Lung microvascular endothelial cell (primary cell): ENCODE measurements at regions not wholly inside any gene's neighbourhood (a gene's known extent, or its start where the extent isn't known, plus 50 kb on each side); places are given as distances from the start of the nearest gene placed in this dataset.

Source experiments
- DNase-seq, 2 donors: peaks; one replicate each; pipeline versions ENCODE4 v3.0.0 to v3.0.0-alpha.2; 2010; ENCODE audit warnings: low read depth in 2 of 2

DNA sequence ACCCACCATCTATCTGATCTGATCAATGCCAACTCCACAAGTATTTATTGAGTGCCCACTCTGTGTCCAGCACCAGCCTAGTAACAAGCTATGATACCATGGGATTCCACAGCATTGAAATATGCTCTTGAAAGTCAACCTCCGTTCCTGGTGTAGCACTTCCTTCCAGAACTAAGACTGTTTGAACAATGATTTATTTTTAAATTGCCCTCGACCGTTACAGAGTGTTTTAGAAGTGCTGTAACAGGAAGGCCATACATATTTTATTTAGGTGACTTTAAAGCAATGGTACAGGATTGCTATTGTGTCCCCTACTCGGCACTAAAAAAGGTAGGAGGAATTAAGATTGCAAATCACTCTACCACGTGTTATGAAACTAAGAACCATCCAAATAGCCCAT, 225.6 kb downstream of the TEX36 start:
- DNase-seq = no peak

DNA sequence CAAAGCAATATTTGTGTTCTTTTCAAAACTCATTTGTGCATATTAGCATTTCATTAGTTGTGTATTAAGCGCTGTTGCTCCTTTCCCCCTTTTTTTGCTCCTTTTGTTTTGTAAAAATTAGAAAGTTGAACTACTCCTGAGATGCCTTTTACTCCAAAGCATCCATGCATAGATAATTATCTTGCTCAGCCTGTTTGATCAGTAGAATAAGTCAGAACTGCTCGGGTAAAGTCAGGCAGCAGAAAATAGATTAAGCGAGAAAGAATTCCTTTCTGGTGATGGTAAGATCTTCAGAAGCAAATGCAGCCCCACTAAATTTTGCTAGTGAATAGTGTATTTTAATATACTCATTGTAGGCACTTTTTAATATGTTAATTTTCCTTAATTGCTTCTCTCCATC, 227.1 kb downstream of the TEX36 start:
- DNase-seq = no peak

DNA sequence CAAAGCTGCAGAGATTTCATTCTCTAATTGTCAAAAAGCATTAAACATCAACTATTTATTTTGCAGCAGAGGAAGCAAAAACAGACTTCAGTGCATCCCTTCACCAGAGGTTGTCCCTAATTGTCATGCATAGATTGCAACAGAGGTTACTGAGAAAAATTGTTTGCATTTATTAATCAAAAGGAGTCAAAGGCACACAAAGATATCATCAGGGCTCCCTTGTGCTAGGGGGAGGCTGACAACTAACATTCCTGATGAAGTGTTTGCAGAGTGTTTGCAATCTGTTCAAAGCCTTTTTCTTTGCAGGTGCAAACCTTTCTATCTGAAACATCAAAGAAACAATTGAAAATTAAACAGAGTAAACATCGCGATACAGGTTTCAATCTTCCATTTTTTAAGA, 227.5 kb downstream of the TEX36 start:
- DNase-seq = no peak

DNA sequence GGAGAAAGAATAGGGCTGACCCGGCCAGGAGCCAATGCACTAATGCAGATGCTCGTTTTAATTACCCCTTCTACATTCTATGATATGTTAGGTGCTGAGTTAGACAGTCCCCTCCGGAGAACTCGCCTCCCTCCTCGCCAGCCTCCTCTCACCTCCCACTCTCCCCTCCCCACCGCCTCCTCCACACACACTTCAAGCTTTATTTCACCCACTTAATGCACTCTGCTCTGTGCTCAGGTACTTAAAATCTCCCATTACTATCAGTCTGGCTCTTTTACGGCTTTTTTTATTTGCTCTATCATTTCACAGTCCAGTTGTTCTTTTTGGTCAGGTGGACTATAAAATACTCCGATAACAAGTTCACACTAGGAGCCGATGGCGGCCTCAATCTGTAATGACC, 231.6 kb downstream of the TEX36 start:
- no peak for DNase-seq

DNA sequence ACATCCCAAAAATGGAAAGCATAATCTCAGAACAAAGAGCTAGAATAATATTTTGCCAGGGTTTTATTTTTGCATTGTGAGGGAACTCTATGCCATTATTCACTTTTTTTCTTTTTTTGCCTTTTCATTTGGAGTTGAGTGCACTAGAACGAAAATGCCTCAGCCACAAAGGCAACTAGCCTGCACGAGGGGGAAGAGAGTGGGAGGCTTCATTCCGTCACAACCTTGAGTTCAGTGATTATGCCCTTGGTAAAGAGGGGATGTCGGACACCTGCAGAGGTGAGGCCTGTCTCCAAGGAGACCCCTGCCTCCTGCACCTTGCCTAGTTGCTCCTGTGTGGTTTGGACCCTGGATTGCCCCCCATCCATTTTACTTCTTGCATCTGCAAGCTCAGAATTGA, 232.7 kb downstream of the TEX36 start:
- DNase-seq = no peak

DNA sequence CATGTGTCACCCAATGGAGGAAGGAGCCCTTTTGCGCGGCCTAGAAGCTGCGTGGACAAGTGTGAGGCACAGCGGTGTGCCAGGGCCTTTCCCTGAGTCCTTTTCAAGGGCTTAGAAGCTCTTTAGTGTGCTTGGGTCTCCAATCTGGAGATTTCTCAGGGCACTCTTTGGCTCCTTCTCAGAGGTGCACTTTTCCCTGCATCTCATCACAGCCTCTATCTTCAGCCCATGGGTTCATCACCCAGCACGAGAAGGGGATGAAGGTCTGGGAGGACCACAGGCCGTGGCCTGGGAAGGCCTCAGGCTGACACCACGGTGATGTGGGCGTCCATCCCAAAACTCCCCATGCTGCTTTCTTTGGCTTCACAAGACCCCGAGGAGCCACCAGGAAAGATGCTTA, 233.4 kb downstream of the TEX36 start:
- no peak for DNase-seq

DNA sequence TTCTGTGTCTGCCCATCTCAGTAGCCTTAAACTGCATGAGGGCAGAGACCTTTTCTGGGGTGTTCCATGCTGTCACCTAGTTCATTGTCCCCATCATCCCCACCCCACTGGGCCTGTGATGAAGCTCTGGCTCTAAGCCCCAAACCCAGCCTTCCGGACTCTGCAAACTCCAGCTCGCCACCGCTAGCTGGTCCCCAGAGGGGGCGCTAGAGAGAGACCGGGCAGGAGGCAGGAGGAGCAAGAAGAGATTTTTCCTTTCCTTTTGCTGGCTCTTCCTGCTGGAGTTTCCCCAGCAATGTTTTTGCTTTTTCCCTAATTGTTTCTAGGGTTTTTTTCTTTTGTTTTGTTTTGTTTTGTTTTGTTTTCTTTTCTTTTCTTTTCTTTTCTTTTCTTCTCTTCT, 234.4 kb downstream of the TEX36 start:
- peak; percentile 19 to 40 for DNase-seq

DNA sequence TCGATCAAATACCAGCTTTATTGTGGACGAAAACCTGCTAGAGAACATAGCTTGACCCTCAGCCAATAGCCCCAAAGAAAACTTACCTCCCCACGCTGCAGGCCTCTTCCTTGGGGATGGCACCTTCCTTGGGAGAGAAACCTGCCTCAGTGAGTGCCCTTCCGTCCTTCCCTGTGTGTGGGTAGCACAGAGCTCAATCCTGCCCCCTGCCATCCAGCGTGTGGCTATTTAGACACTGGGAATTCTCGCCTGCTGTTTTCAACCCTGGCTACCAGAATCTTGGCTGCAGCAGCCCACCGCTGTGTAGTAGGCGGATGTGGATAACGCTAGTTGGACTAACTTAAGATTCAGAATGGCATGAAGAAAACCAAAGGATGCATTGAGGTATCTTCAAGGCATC, 238.2 kb downstream of the TEX36 start:
- DNase-seq = no peak

DNA sequence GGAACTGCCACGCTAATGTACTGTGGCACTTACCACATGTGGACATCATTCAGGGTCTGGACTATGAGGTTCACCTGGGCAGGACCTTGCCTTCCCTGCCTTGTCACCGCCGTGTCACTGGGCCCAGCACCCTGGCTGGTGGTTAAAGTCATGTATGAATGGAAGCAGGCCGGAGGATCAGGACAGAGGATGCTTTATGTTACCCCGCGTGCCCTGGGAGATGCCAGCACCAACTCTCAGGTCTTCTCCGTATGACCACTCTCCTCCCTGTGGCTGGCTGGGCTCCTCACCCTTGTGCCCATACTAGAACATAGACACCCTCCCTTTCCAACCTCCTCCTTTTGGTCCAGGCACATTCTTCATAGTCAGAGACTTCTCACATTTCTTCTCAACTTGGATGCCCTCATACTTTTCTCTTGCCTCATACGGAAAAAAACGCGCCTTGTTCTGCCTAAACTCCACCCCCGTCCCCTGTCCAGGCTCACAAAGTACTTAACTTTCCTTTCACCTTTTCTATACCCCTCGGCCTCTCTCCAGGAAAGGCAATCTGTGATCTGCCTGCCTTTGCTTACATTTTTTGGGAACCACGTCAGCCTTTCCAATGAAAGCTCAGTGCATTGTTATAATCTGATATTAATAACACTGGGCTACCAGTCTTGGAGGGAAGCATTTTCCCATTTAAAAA, 240.0 kb downstream of the TEX36 start:
- DNase-seq = no peak

DNA sequence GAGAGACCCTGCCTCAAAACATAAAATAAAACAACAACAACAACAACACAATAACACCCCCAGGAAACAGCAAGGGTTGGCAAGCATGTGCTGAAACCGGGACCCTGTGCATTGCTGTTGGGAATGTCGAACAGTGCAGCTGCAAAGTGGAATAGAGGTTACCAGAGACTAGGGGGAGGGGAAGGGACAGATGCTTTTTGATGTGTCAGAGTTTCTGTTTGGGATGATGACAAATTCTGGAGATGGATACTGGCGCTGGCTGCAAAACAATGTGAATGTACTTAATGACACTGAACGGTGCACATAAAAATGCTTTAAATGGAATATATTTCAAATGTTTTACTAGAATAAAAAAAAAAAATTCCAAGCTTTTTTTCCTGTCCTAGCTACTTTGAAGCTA, 241.8 kb downstream of the TEX36 start:
- DNase-seq = no peak

DNA sequence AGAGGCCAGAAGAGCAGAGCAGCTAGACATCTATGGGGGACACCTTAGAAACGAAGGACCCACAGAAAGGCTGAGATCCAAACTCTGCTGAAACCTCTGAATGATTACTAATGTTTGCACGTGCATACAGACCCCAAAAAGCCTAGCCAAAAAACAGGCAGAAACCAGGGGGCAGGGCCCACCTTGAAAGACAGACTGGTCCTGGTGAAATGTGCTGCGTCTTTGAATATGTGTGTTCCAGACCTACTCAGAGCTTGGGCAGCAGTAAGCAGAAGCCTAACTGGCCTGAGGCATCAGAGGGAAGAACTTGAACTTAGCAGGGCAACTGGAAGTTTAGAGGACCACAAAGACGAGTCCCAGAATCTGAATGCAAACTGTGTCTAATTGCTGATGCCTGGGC, 251.8 kb downstream of the TEX36 start:
- no peak for DNase-seq

DNA sequence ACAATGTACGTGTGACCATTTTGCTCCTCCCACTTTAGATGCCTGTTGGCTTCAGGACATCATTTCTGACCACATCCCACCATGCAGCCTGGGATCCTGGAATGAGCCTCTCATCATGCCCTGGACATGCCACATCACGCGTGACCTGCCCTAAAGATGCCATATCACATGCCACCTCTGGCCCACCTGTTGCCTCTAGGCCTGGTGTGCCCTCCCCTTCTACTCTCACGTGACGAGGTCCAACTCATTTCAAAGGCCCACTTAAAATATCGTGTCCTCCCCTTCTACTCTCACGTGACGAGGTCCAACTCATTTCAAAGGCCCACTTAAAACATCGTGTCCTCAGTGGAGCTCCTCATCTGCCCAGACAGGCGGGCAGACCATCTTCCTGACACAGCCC, 254.9 kb downstream of the TEX36 start:
- DNase-seq = no peak

DNA sequence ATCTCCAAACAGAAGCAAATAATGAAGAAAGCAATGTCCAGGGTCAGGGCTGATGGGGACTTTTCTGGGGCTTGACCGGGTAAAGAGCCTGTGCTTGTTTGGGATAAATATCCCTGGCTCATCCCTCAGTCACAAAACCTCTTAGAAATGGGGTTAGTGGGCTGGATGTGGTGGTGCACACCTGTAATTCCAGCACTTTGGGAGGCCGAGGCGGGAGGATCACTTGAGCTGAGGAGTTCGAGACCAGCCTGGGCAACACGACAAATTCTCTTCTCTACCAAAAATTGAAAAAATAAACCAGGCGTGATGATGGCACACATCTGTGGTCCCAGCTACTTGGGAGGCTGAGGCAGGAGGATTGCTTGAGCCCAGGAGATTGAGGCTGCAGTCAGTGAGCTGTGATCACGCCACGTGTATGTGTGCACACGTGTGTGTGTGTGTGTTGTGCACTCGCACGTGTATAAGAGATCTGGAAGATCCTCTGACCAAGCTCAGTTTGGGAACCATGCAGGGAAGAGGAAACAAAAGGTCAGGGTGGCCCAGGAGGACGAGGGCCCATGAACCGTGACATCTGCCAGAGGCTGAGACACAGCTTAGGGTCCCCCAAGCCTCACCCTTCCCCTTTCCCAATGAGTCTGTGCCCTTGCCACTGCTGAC, 258.6 kb downstream of the TEX36 start:
- no peak for DNase-seq

DNA sequence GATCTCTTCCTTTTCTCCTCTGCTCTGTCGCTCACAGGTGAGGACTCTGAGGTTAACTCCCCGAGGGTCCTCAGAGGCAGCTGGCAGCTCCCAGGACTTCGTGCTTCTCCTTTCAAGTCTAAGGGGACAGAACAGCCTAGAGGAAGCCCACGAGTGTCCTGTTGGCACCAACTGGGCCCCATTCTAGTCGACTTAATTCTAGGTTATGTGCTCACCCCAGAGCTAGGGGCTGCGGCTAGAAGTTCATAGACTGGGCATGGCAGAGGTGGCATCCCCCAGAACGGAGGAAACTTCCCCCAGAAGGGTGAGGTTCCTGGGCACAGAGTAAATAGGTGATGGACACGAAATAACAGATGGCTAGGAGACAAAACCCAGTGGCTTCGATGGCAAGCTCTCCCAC, 259.4 kb downstream of the TEX36 start:
- DNase-seq = no peak

DNA sequence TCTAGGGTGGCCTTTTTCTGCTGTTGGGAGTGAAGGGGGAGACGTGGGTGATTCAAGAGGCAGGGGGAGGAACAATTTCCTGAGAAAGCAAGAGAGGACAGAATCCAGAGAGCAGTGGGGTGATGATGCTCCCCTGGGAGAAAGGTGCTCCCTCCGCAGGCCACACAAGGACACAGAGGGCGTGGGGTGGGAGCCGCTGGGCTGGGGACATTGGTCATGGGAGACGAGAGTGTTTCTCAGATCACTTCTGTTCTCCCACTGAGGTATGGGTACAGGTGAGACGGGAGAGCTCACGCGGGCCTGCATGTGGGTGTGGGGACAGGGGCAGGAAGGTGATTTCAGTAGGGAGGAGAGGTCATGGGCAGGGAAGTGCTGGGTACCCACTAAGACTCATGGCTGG, 259.5 kb upstream of the CTBP2 start:
- DNase-seq = no peak

DNA sequence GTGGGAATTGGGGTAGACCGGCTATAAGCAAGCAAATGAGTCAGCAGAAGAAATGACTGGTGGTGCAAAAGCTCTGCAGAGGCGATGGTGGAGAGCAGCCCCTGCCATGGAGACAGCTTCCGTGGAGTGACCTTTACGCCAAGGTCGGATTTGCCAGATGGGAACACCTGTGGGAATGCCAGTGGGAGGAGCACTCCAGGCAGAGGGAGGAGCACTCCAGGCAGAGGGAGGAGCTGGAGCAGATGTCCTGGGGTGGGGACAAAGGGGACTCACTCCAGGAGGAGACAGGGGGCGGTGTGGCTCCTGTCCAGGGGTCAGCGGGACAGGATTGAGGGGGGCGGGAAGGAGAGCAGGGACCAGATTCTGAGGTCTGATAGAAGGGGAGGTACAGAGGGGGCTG, 258.8 kb upstream of the CTBP2 start:
- DNase-seq = no peak

DNA sequence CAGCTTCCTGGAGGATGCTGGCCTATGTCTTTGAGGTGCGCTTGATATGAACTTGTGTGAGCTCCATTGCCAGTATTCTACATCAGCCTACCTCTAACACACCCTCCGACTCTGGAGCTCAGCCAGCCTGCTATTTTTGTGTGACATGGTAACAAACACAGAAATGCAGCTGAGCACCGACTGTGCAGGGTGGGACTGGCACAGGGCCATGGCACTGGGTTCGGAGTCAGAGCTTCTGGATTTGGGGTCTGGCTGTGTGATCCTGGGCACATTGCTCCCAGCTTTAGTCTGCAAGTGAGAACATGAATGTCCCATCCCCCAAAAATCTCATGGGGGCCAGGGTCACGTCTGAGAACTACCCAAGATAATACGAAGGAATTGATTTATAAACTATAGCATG, 257.2 kb upstream of the CTBP2 start:
- DNase-seq = no peak

DNA sequence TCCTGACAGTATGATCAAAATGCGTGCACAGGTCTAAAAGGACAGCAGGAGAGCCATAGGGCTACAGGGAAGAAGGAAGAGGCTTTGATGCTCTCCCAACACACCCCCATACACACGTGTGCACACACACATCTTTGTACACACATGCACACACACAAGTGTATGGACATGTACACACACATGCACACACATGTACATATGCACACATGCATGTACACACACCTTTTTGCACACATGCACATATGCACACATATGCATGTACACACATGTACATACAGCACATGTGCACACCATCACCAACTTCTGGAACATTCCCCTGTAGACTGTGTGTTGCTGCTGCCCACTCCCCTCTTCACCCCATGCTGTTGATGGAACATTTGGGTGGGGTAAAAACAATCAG, 255.6 kb upstream of the CTBP2 start:
- DNase-seq = no peak

DNA sequence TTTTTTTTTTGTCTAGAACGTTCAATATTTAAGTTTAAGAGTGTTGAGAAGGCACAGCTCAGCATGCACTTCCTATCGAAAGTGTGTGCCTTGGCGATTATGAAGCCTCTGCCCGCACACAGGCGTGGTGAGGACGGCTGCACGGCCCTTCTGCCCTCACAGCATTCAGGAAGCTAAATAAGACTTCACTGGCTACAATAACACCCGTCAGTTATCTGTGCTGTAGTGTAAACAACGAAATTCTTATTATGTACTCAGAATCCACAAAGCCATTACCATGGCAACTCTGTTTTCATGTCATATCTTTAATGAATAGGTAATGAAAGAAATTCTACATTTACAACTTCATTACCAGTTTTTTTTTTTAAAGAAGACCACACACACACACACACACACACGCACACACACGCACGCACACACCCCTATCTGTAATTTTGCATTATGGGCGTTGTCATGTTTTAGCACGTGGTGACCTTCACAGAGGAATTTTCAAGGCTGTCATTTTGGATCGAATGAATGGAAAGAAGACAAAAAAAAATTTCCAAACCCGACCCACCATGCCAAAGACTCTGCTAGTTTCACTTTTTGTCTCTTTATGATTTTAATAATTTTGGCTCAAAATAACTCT, 254.8 kb upstream of the CTBP2 start:
- DNase-seq = peak; percentile 12 to 60

DNA sequence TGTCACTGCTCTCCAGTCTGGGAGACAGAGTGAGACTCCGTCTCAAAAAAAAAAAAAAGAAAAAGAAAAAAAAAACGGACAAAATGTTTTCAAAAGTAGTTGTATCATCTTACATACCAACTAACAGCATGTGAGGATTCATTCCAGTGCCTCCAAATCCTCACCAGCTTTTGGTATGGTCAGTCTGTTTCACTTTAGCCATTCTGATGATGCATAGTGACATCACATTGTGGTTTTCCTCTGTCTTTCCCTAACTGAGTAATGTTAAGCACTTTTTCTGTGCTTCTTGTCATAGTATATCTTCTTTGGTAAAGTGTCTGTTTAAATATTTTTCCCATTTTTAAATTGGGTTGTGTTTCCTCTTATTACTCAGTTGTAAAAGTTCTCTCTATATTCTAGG, 251.4 kb upstream of the CTBP2 start:
- DNase-seq = peak; percentile 5 to 77

DNA sequence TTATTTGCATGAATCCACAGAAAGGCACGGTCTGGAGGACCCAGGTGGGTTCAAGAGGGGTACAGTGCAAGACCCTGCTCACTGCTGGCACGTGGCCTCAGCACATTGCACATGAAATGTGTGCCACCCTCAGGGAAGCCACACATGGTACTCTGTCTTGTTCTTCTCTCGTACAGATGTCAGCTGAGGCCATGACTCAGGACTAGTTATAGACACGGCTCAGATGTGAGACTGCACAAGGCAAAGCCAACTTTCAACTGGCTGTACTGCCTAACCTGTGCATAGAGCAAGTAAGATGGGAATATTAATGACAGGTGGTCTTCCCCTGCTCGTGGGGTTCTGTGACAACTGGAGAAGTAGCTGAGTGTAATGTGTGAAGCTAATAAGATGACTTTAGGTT, 249.4 kb upstream of the CTBP2 start:
- no peak for DNase-seq

DNA sequence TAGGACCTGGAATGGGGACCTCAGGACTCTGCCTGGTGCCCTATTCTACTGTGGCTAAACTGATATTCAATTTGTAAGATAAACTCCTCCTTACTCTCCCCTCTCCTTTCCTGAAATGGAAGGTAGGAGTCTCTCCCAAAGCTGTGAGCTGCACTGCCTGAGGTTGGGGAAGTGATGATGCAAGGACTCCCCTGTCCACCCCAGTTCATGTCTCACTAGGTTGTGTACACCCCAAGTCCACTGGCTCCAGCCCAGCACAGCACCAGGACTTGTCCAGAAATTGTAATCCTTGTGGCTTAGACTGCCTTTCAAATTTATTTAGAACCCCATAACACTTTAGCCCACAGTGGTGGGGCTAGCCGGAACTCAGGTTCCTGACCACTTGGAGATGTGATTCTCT, 247.2 kb upstream of the CTBP2 start:
- DNase-seq = no peak

DNA sequence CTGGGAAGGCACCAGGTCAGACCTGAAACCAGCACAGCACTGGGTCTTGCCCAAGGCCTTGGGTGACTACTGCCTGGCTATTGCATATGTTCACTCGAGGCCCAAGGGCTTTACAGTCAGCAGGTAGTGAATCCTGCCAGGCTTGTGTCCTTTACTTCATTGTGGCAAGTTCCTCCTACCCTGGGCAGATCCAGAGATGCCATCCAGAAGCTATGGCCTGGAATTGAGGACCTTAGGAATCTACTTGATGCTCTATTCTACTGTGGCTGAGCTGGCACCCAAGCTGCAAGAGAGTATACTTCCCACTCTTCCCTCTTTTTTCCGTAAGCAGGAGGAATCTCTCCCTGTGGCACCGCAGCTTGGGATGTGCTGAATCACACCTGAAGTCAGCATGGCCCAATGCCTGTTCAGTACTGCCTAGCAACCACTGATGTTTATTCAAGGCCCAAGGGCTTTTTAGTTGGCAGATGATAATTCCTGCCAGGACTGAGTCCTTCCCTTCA, 246.7 kb upstream of the CTBP2 start:
- DNase-seq = no peak
